Right renal pelvis (tissue), 4 donors: ENCODE measurements at regions not wholly inside any gene's neighbourhood (a gene's known extent, or its start where the extent isn't known, plus 50 kb on each side); places are given as distances from the start of the nearest gene placed in this dataset.

Experiments
- DNase-seq, 4 donors: peaks; one replicate each; pipeline ENCODE4 v3.0.0-alpha.2; 2013; ENCODE audit warnings: low read depth in 4 of 4, low spot score in 3 of 4, missing footprints in 1 of 4

GRCh38 chr18:53937037-53937436, 287.4 kb downstream of the MBD2 start:
- DNase-seq, result no peak

DNA sequence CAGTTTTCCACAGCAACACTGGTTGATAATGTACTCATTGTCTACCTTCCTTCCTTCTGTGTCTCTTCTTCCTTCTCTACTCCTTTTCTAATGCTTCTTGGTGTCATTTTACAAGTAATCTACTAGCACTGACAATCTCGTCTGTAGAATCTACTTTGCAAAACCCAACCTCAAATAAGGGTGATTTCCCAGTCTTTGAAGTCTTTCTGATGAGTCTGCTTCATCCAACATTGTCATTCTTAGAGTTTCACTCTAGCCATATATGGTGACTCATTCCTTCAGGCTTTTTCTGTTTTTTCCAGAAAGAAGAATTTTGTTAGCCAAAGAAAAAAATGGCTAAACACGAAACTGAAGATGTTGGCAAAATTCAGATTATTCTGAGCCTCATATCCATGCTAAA, 288.7 kb downstream of the MBD2 start:
- DNase-seq, result no peak

DNA sequence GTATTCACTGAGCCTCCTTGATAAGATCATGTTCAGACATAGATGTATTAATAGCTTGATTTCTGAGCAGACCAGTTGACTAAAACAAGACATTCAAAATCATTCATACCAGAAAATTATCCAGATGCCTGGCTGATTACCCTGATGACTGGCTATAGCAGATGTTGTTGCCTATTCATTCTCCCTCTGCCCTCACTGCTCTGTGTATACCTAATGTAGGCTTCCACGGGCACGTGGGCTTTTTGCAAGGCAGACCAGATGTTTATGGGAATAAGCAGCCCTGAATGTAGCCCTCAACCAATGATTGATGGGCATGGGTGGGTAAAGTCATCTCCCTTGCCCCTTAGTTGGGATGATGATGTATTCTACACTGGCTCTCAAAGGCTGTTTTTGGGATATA, 289.1 kb downstream of the MBD2 start:
- no peak for DNase-seq

DNA sequence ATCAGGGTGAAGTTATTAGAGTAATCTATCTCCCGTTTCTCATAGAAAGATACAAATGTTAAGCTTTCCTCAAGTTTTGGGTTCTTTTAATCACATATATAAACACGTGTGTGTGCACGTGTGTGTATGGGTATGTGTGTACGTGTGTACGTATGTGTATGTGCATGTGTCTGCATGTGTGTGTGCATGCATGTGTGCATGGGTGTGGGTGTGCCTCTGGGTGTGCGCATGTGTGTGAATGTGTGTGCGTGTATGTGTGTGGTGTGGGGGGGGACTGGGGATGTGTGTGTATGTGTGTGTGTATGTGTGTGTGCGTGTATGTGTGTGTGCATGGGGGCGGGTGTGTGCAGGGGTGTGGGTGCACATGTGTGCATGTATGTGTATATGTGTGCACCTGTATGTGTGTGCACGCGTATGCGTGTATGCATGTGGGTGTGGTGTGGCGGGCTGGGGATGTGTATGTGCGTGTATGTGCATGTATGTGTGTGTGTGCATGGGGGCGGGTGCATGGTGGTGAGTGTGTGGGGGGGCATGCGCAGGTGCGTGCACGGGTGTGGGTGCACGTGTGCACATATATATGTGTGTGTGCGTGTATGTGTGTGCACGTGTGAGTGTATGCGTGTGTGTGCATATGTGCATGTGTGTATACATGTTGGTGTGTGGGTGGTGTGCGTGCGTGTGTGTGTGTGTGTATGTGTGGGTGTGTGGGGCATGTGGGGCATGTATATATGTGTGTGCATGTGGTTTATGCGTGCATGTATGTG, 304.0 kb downstream of the MBD2 start:
- DNase-seq, result no peak

GRCh38 chr18:53918091-53918490, 306.4 kb downstream of the MBD2 start:
- DNase-seq, result no peak

DNA sequence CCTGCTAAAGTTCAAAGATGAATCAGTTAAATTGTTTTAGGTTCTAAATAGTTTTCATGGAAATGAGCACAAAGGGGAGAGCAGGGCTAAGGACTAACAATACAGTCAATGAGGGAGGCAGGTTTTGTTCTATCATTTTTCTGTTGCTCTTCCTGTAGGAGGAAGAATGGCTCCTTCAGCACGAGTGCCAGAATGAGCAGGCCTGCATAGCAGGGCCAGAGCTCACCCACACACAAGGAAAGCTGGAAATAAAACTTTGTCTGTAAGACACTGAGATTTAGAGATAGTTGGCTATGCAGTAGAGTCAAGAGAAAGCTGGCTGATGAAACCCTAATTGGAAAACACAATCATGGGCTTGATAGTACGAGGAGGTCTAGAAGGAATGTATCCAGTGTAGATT, 313.3 kb downstream of the MBD2 start:
- DNase-seq, result no peak

DNA sequence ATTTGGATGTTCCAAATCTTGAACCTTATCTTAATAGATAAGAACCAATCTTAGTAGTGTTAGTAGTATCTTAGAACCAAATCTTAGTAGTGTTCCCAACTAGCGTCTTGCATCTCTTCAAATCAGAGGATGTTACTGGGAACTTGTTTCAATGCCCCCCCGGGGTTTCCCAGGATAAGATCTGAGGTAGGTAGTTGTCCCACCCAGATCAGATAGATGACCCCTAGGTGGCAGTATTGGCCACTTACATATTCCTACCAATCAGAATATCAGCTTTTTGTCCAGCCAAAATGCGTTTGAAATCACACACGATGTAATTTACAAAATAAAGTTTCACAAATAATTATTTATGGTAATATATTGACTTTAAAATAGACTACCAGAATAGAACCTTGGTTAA, 314.8 kb downstream of the MBD2 start:
- no peak for DNase-seq

DNA sequence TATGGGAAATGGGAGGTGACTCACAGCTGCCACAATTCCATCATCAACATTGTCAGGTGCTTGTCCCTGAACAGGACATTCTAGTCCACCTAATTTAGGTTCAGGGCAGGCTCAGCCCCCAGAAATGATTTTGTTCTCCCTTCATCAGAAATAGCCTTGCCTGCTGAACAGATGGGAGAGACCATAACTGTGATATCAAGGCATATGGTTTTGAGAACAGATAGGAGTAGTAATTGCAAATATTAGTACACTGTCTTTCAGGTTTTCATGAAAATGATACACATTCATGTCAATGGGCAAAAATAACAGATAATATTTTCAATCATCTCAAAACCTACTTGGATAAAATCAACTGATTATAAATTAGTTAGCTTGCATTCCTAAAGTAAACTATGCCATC, 316.5 kb downstream of the MBD2 start:
- no peak for DNase-seq

DNA sequence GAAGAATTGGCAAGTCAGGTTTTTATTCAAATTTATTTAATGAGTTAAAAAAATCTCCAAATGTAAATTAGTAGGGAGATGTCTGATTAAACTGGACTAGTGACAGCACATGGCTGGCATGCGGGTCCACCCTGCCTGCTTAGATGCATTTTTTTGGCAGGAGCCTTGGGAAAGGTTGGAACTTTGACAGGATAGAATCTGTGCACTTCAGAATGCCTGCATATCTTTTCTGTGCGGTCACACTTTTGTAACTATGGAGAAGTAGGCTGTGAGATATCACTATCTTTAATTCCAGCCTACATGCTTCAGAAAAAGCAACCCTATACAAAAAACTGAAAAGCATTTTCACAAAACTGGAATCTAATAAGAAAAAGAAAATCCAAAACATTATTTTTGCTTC, 317.8 kb downstream of the MBD2 start:
- no peak for DNase-seq

GRCh38 chr18:53894675-53895442, 329.6 kb downstream of the MBD2 start:
- DNase-seq, result no peak

- DNase-seq, result no peak
Observed at GRCh38 chr18:53887447-53887846, 337.0 kb downstream of the MBD2 start.

DNA sequence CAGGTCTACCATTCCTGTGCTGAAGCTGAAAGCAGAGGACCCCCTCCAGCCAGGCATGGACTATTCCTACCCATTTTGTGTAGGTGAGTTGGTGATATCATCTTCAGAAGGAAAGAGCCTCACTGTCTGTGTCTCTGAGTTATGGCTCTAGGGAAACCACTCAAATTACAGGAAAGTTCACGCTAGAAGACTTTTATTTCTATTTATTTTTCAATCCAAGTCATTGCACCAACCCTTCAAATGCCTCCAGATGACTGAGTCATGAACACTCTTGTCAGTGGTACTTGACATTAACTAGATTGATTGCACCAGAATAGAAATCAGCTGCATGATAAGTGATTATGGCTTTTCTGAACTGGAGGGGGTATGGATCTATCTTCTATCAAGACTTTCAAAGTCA, 338.4 kb downstream of the MBD2 start:
- no peak for DNase-seq

DNA sequence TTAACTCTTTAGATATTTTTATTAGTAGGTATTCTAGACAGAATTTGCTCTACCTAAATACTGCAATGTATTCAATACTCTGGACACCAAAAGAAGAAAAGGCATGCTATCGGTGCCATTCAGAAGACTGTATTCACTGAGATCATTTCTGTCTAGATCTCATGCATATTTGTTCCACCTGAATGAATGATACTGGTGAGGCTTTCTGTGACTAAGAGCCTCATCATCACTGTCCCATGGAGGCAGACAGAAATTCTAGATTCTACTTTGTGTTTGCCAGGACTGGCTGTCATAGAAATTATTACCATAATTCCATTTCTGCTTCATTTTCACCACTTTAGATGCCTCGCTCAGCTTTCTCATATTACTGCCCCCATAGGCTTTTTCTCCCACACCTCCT, 340.7 kb downstream of the MBD2 start:
- DNase-seq, result no peak

- no peak for DNase-seq
Observed at GRCh38 chr18:53874103-53874502, 350.4 kb downstream of the MBD2 start.

DNA sequence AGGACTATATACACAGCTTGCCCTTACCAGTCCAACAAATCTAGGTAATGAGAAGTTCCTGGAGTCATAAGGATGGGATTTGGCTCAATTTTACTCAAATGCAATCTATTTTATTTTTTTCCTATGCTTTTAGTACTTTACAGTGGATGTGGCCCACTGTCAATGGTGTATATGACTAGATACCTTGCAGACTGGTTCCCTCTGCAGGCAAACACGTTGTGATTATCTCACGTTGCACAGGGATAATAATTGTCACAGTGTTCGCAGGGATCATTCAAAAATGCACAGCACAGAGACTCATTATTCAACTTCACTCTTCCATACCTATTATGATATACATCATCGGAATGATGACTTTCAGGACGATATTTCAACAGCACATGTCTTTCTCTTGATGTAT, 359.7 kb downstream of the MBD2 start:
- DNase-seq, result no peak

GRCh38 chr18:53862921-53863320, 361.5 kb downstream of the MBD2 start:
- no peak for DNase-seq

- no peak for DNase-seq
Observed at GRCh38 chr18:53861185-53861584, 363.3 kb downstream of the MBD2 start.

GRCh38 chr18:53859764-53860163, 364.7 kb downstream of the MBD2 start:
- DNase-seq, result no peak

DNA sequence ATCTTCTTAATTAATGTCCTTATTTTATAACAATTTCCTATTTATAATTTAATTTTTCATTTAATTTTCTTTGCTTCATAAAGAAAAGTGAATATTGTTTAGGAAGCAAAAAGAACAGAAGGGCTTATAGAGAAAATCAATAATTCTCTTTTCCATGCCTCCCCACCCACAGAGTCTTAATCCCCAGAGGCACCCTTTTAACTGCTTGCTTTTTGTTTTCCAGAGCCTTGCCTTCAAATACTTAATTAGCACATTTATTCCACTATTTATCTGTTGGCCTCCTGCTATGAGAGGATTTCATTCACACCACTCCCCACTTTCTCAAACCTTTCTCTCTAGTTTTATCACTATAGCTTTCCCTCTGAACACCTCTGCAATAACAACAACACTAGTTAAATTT, 373.6 kb downstream of the MBD2 start:
- no peak for DNase-seq

- no peak for DNase-seq
Observed at GRCh38 chr18:53843763-53844162, 380.7 kb downstream of the MBD2 start.

DNA sequence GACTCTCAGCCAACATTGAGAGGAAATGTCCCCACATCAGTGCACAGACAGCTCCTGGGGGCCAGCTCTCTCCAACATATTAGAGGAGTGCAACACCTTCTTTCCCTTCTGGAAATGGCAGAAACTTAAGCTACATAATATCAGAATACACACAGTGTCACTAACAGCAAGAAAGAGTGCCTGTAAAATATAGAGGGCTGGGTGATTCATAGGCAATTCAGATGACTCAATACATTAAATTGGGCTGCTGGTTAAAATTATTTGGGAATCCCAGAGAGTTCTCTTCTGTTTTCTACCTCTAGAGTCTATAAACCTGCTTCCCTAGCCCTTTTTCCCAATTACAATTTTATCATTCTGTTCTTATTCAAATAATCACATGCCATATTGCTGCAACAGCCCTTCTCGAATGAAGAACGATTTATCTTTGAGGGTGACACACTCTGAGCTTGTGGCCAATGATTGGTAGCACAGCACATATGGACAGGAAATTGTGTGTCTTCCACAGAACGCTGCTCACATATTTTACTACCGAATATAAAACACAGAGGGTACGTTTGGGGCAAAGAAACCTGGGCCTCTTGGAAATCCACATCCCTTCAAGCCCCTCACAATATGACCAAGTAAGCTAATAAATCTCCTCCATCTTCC, 381.2 kb downstream of the MBD2 start:
- no peak for DNase-seq

DNA sequence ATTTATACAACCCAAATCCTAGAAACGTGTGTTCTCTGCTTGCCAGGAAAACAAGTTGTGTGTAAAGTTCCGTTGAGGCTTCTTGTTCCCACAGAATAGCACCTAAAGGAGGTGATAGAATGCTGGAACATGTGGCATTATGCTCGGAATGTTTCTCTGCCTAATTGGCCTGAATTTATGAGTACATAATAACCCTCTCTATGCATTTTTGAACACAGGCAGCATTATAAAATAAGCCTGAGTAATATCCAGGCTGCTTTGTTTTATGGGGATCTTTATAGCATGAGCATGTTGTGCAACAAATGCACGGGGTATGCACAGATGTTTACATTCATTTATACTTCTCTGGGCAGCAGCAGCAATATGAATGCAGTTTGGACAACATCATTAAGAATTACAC, 385.7 kb downstream of the MBD2 start:
- DNase-seq, result no peak
